HG03139 (cell line): ENCODE measurements at regions not wholly inside any gene's neighbourhood (a gene's known extent, or its start where the extent isn't known, plus 50 kb on each side); places are given as distances from the start of the nearest gene placed in this dataset.
"Not testable (repeated sequence)": the region's sequence is repeated elsewhere in the genome, so short reads cannot be mapped to it uniquely, and the experiment has no call there.

Source experiments
- ATAC-seq: cut with Tn5 transposase; IDR thresholded peaks from one replicate; pipeline ENCODE4 v1.9.1; 2021; ENCODE audit not compliant: unreplicated experiment

GRCh38 chr6:26173836-26174145 is 86.6 kb downstream of the HFE start:
- ATAC-seq = no peak

- ATAC-seq = no peak
These were observed 87.8 kb downstream of the HFE start for GRCh38 chr6:26175033-26175427.

- no peak for ATAC-seq
These were observed 88.4 kb downstream of the HFE start for GRCh38 chr6:26175428-26176181.

- no peak for ATAC-seq
These were observed 92.4 kb downstream of the HFE start for GRCh38 chr6:26179675-26180074.

GRCh38 chr6:26180346-26180745 is 93.1 kb downstream of the HFE start:
- ATAC-seq = no peak

GRCh38 chr6:26183237-26183580 is 96.0 kb downstream of the HFE start:
- no peak for ATAC-seq

- ATAC-seq = no peak
These were observed 96.5 kb downstream of the HFE start for GRCh38 chr6:26183581-26184366.

GRCh38 chr6:26184367-26184891 is 97.2 kb downstream of the HFE start:
- ATAC-seq = no peak

- no peak for ATAC-seq
These were observed 97.8 kb downstream of the HFE start for GRCh38 chr6:26185004-26185403.

- no peak for ATAC-seq
These were observed 98.6 kb downstream of the HFE start for GRCh38 chr6:26185802-26186201.

- no peak for ATAC-seq
These were observed 99.4 kb downstream of the HFE start for GRCh38 chr6:26186652-26187051.

- ATAC-seq = no peak
These were observed 100.1 kb downstream of the HFE start for GRCh38 chr6:26187292-26187691.

- peak; percentile 4 for ATAC-seq
These were observed 100.9 kb downstream of the HFE start for GRCh38 chr6:26187981-26188635.

- not testable (repeated sequence) for ATAC-seq
These were observed 104.3 kb downstream of the HFE start for GRCh38 chr6:26191512-26191911.

- ATAC-seq = no peak
These were observed 106.5 kb downstream of the HFE start for GRCh38 chr6:26193467-26194328.

GRCh38 chr6:26194329-26194701 is 107.1 kb downstream of the HFE start:
- no peak for ATAC-seq

- no peak for ATAC-seq
These were observed 107.7 kb downstream of the HFE start for GRCh38 chr6:26194816-26195375.

- ATAC-seq = no peak
These were observed 108.2 kb downstream of the HFE start for GRCh38 chr6:26195376-26195923.

GRCh38 chr6:26195924-26196845 is 109.0 kb downstream of the HFE start:
- ATAC-seq = no peak
